K562 (cell line): ENCODE measurements at regions not wholly inside any gene's neighbourhood (a gene's known extent, or its start where the extent isn't known, plus 50 kb on each side); places are given as distances from the start of the nearest gene placed in this dataset.

Experiments
- ATAC-seq: fragments of 200-7000 bp; cut with Tn5 transposase; 3 replicates; pipeline ENCODE4 v1.9.1; 2020; ENCODE audit warnings: moderate library complexity
- BruUV-seq: library from RNA; stranded (reverse); fragments of 400-500 nt; replicated peaks from 2 replicates; lab custom pipeline; 2021; lab: Mats Ljungman, UMichigan
- CTCF ChIA-PET: fragments of 300-600 bp; formaldehyde crosslinking; extraction: SDS; loops from one replicate; lab custom pipeline; 2021; ENCODE audit warnings: low intra/inter-chr PET ratio; lab: Yijun Ruan, JAX
- POLR2A ChIA-PET: fragments of 300-600, 350-650 bp; sonication (Branson Sonifier 250); formaldehyde crosslinking; extraction: SDS; loops from one replicate; lab custom pipeline; 2021; ENCODE audit warnings: antibody characterized with exemption, inconsistent platforms; lab: Yijun Ruan, JAX
- DNase-seq, 4 experiments: peaks; one replicate each; pipeline versions ENCODE4 v3.0.0 to v3.0.0-alpha.2; 2011 to 2018; ENCODE audit warnings: low spot score in 3 of 4, mixed read lengths in 3 of 4; ENCODE audit errors: extremely low read depth in 1 of 4
- FAIRE-seq: peaks from 2 replicates; lab custom pipeline; 2011; peaks lifted over from hg19 to GRCh38; lab: Jason Lieb, UNC
- H2AFZ ChIP-seq: 2 replicates; pipeline ENCODE4 v1.6.0; 2011; ENCODE audit warnings: low read depth, low read length, control low read depth, inconsistent platforms
- H3K27ac ChIP-seq: fragments of 200-600 bp; 3 replicates; pipeline ENCODE4 v1.8.0; 2011; ENCODE audit warnings: low read depth, mild to moderate bottlenecking, control low read depth, inconsistent platforms, low read length, moderate library complexity, mixed read lengths; ENCODE audit errors: extremely low read depth
- H3K27me3 ChIP-seq, 2 experiments: fragments of 300-600 bp in 1 of 2; 2 replicates in 1 of 2; 3 replicates in 1 of 2; pipeline versions ENCODE4 v1.6.0 to v1.8.0; 2011; ENCODE audit warnings: inconsistent platforms in 2 of 2, low read length in 2 of 2, mild to moderate bottlenecking in 1 of 2, mixed read lengths in 1 of 2, moderate library complexity in 1 of 2; ENCODE audit not compliant: control insufficient read depth in 2 of 2, insufficient read depth in 2 of 2
- H3K36me3 ChIP-seq: fragments of 300-600 bp; 3 replicates; pipeline ENCODE4 v1.8.0; 2011; ENCODE audit warnings: mild to moderate bottlenecking, low read length, inconsistent platforms; ENCODE audit not compliant: control insufficient read depth, insufficient read depth
- H3K4me1 ChIP-seq, 2 experiments: fragments of 200-600 bp in 1 of 2; replicated peaks in 1 of 2; 2 replicates in 1 of 2; 3 replicates in 1 of 2; pipeline versions ENCODE4 v1.5.1 to v1.8.0; 2011; ENCODE audit warnings: inconsistent platforms in 2 of 2, low read length in 2 of 2, mild to moderate bottlenecking in 1 of 2, mixed read lengths in 1 of 2, moderate library complexity in 1 of 2; ENCODE audit not compliant: control insufficient read depth in 2 of 2, insufficient read depth in 2 of 2
- H3K4me2 ChIP-seq: 2 replicates; pipeline ENCODE4 v1.6.1; 2011; ENCODE audit warnings: low read length, control low read depth, inconsistent platforms, mixed read lengths; ENCODE audit not compliant: insufficient read depth
- H3K4me3 ChIP-seq: fragments of 200-600 bp; sonication (generic), shearing (Covaris generic); 2 replicates; pipeline ENCODE4 v1.5.1; 2016; ENCODE audit warnings: control low read depth, inconsistent platforms
- H3K79me2 ChIP-seq: fragments of 200-600 bp; 3 replicates; pipeline ENCODE4 v1.8.0; 2011; ENCODE audit warnings: low read length, inconsistent platforms; ENCODE audit not compliant: control insufficient read depth, insufficient read depth
- H3K9ac ChIP-seq, 2 experiments: 2 replicates each; pipeline versions ENCODE4 v1.6.0 to v1.6.1; 2011; ENCODE audit warnings: low read depth in 2 of 2, low read length in 2 of 2, control low read depth in 1 of 2, inconsistent platforms in 1 of 2, mild to moderate bottlenecking in 1 of 2, mixed read lengths in 1 of 2; ENCODE audit not compliant: insufficient read depth in 1 of 2
- H3K9me1 ChIP-seq: one replicate; pipeline ENCODE4 v1.6.0; 2011; ENCODE audit warnings: inconsistent platforms, mild to moderate bottlenecking, low read length, moderate library complexity; ENCODE audit not compliant: control insufficient read depth, insufficient read depth
- H3K9me3 ChIP-seq: replicated peaks from 2 replicates; pipeline ENCODE4 v1.5.1; 2011; ENCODE audit warnings: low read depth, low read length, inconsistent platforms; ENCODE audit not compliant: control insufficient read depth, insufficient read depth
- H4K20me1 ChIP-seq: replicated peaks from 2 replicates; pipeline ENCODE4 v1.6.1; 2011; ENCODE audit warnings: low read length, inconsistent platforms, mixed read lengths; ENCODE audit not compliant: control insufficient read depth, insufficient read depth
- E2F3 ChIP-seq: fragments of 250-450 bp; sonication (Bioruptor Pico); IDR thresholded peaks from 2 replicates; pipeline ENCODE4 v1.4.0; 2020; ENCODE audit warnings: mild to moderate bottlenecking
- L3MBTL2 ChIP-seq: fragments of 450-650 bp; IDR thresholded peaks from 2 replicates; pipeline ENCODE4 v1.6.1; 2016; ENCODE audit warnings: mild to moderate bottlenecking, moderate library complexity
- MAZ ChIP-seq, 2 experiments: fragments of 450-650 bp in 1 of 2; sonication (generic) in 1 of 2; formaldehyde crosslinking; IDR thresholded peaks in 1 of 2; conservative IDR thresholded peaks in 1 of 2; 2 replicates each; pipeline versions ENCODE4 v1.4.0 to v1.5.0; 2020; ENCODE audit warnings: mild to moderate bottlenecking in 1 of 2, missing genetic modification reagents in 1 of 2
- RBM15 ChIP-seq: fragments of 200-400 bp; formaldehyde crosslinking; IDR thresholded peaks from 2 replicates; pipeline ENCODE4 v1.6.1; 2018; ENCODE audit warnings: mild to moderate bottlenecking, low read length, moderate library complexity; ENCODE audit not compliant: insufficient read depth
- ZNF184 ChIP-seq: sonication (generic); formaldehyde crosslinking; IDR thresholded peaks from 2 replicates; pipeline ENCODE4 v1.5.0; 2020; ENCODE audit warnings: missing genetic modification reagents
- ZNF830 ChIP-seq: fragments of 250-450 bp; sonication (Bioruptor Pico); IDR thresholded peaks from 2 replicates; pipeline ENCODE4 v1.5.0; 2021; ENCODE audit warnings: mild to moderate bottlenecking
- WGBS: fragments of 100-300 bp; shearing (Covaris generic); methylation state at CpG from one replicate; pipeline ENCODE4 v1.1.6; 2016; ENCODE audit warnings: low coverage, mixed read lengths; ENCODE audit not compliant: insufficient coverage; ENCODE audit errors: missing lambda C conversion rate; 5-methylcytosine and 5-hydroxymethylcytosine counted together
- in situ Hi-C: fragments of 300-500 bp; cut with MboI; formaldehyde crosslinking; loops from 4 replicates; pipeline ENCODE4 v1.15.0; 2018; ENCODE audit warnings: inconsistent platforms, mixed read lengths
- intact Hi-C: fragments of 100-400 bp; cut with micrococcal nuclease; formaldehyde crosslinking; loops from 2 replicates; pipeline ENCODE4 v1.14.2; 2022
- TF ChIP-seq, protein P1 (sequence below): fragments of 450-650 bp; IDR thresholded peaks from 2 replicates; pipeline ENCODE4 v1.6.1; 2016; ENCODE audit warnings: low read depth

- Histone ChIP-seq H3K9ac (no peak overlapping the region), H3K9me1 (no peaks in the 10 kb centered on the region), H3K79me2 (no peaks in the 10 kb centered on the region), H4K20me1 (no peaks in the 10 kb centered on the region), H3K36me3 (no peaks in the 10 kb centered on the region), H3K27me3 (peaks cover 0 to 3% of the 10 kb centered on the region in 2 experiments; a peak in 1 of 5 replicates), H3K4me1 (no peaks in the 10 kb centered on the region), H3K4me2 (no peak overlapping the region)
- CTCF ChIA-PET, result no interaction called here
- no peak for FAIRE-seq
- intact Hi-C loops, result no loop called here
- ATAC-seq, result no peak
- TF ChIP-seq L3MBTL2, result no peak
- TF ChIP-seq E2F3, result no peak
- no peak for TF ChIP-seq MAZ (CRISPR knock-in tag; conservative IDR thresholded peaks at IDR 0.05 in 1 of 2, IDR thresholded peaks at IDR 0.05 in 1 of 2)
- TF ChIP-seq, all 486 proteins: peak for 0
- Histone ChIP-seq H2AFZ (no peak overlapping the region), H3K27ac (no peak overlapping the region), H3K9me3 (no peaks in the 10 kb centered on the region), H3K4me3 (no peak overlapping the region)
- no peak for DNase-seq
- WGBS, result under 1% methylated on average over 6 of the region's 6 CpGs
- no TSS peak for BruUV-seq
- POLR2A ChIA-PET, result no interaction called here
- in situ Hi-C loops, result no loop called here
Measured at GRCh38 chr5:96279801-96280542, 153.1 kb downstream of the PCSK1 start.

GRCh38 chr5:96278981-96279380 lies 154.1 kb downstream of the PCSK1 start:
- no peaks in the 10 kb centered on the region for H3K36me3 ChIP-seq
- H3K27ac ChIP-seq, result no peak overlapping the region
- no peaks in the 10 kb centered on the region for H3K4me1 ChIP-seq
- in situ Hi-C loops (no loop called here), intact Hi-C loops (no loop called here)
- DNase-seq (no peak), ATAC-seq (no peak), FAIRE-seq (no peak)
- H3K9ac ChIP-seq, result no peak overlapping the region
- H3K9me1 ChIP-seq, result no peaks in the 10 kb centered on the region
- 0% methylated on average over 3 of the region's 3 CpGs for WGBS
- no peaks in the 10 kb centered on the region for H3K9me3 ChIP-seq
- no peak overlapping the region for H2AFZ ChIP-seq
- no peaks in the 10 kb centered on the region for H4K20me1 ChIP-seq
- no peak overlapping the region for H3K4me2 ChIP-seq
- H3K4me3 ChIP-seq, result no peak overlapping the region
- BruUV-seq, result no TSS peak
- ChIA-PET POLR2A (interaction anchor here (0.6 kb wide), 1 partner anchor 14 kb away, joined by 5 read pairs; no protein-coding TSS in a partner anchor), CTCF (no interaction called here)
- H3K27me3 ChIP-seq, result peaks cover 0 to 3% of the 10 kb centered on the region in 2 experiments; a peak in 2 of 5 replicates
- H3K79me2 ChIP-seq, result no peaks in the 10 kb centered on the region
- TF ChIP-seq ZNF830 (CRISPR knock-in tag) (no peak), ZNF184 (CRISPR knock-in tag) (no peak), RBM15 (no peak)
- TF ChIP-seq, protein P1, sequence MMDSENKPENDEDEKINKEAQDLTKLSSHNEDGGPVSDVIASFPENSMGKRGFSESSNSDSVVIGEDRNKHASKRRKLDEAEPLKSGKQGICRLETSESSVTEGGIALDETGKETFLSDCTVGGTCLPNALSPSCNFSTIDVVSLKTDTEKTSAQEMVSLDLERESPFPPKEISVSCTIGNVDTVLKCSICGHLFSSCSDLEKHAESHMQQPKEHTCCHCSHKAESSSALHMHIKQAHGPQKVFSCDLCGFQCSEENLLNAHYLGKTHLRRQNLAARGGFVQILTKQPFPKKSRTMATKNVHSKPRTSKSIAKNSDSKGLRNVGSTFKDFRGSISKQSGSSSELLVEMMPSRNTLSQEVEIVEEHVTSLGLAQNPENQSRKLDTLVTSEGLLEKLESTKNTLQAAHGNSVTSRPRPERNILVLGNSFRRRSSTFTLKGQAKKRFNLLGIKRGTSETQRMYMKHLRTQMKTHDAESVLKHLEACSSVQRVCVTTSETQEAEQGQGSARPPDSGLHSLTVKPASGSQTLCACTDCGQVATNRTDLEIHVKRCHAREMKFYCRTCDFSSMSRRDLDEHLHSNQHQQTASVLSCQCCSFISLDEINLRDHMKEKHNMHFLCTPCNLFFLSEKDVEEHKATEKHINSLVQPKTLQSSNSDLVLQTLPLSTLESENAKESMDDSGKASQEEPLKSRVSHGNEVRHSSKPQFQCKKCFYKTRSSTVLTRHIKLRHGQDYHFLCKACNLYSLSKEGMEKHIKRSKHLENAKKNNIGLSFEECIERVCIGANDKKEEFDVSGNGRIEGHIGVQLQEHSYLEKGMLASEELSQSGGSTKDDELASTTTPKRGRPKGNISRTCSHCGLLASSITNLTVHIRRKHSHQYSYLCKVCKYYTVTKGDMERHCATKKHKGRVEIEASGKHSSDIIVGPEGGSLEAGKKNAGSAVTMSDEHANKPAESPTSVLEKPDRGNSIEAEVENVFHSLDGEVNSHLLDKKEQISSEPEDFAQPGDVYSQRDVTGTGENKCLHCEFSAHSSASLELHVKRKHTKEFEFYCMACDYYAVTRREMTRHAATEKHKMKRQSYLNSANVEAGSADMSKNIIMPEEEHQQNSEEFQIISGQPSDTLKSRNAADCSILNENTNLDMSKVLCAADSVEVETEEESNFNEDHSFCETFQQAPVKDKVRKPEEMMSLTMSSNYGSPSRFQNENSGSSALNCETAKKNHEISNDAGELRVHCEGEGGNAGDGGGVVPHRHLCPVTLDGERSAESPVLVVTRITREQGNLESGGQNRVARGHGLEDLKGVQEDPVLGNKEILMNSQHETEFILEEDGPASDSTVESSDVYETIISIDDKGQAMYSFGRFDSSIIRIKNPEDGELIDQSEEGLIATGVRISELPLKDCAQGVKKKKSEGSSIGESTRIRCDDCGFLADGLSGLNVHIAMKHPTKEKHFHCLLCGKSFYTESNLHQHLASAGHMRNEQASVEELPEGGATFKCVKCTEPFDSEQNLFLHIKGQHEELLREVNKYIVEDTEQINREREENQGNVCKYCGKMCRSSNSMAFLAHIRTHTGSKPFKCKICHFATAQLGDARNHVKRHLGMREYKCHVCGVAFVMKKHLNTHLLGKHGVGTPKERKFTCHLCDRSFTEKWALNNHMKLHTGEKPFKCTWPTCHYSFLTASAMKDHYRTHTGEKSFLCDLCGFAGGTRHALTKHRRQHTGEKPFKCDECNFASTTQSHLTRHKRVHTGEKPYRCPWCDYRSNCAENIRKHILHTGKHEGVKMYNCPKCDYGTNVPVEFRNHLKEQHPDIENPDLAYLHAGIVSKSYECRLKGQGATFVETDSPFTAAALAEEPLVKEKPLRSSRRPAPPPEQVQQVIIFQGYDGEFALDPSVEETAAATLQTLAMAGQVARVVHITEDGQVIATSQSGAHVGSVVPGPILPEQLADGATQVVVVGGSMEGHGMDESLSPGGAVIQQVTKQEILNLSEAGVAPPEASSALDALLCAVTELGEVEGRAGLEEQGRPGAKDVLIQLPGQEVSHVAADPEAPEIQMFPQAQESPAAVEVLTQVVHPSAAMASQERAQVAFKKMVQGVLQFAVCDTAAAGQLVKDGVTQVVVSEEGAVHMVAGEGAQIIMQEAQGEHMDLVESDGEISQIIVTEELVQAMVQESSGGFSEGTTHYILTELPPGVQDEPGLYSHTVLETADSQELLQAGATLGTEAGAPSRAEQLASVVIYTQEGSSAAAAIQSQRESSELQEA, result no peak
